BLaER1 (cell line): ENCODE measurements at regions not wholly inside any gene's neighbourhood (a gene's known extent, or its start where the extent isn't known, plus 50 kb on each side); places are given as distances from the start of the nearest gene placed in this dataset.
"Not testable (repeated sequence)": the region's sequence is repeated elsewhere in the genome, so short reads cannot be mapped to it uniquely, and the experiment has no call there.

Experiments used
- H3K27ac ChIP-seq: shearing (Covaris generic); formaldehyde crosslinking; 2 replicates; pipeline ENCODE4 v1.8.1; 2022
- H3K27me3 ChIP-seq: shearing (Covaris generic); formaldehyde crosslinking; 2 replicates; pipeline ENCODE4 v1.8.1; 2022
- H3K36me3 ChIP-seq: shearing (Covaris generic); formaldehyde crosslinking; 2 replicates; pipeline ENCODE4 v1.8.1; 2022
- H3K4me1 ChIP-seq: shearing (Covaris generic); formaldehyde crosslinking; 2 replicates; pipeline ENCODE4 v1.8.1; 2022
- H3K4me2 ChIP-seq: shearing (Covaris generic); formaldehyde crosslinking; 2 replicates; pipeline ENCODE4 v1.8.1; 2022
- H3K4me3 ChIP-seq: shearing (Covaris generic); formaldehyde crosslinking; 2 replicates; pipeline ENCODE4 v1.8.1; 2022
- H3K9ac ChIP-seq: shearing (Covaris generic); formaldehyde crosslinking; 2 replicates; pipeline ENCODE4 v1.8.1; 2022
- H3K9me3 ChIP-seq: shearing (Covaris generic); formaldehyde crosslinking; 2 replicates; pipeline ENCODE4 v1.8.1; 2022
- H4K20me1 ChIP-seq: shearing (Covaris generic); formaldehyde crosslinking; 2 replicates; pipeline ENCODE4 v1.8.1; 2022
- Cebpa-rat ChIP-seq: shearing (Covaris generic); IDR thresholded peaks from 2 replicates; pipeline ENCODE4 v1.8.1; 2022

- Histone ChIP-seq H4K20me1 (no peaks in the 10 kb centered on the region), H3K4me3 (no peak overlapping the region), H3K27me3 (no peaks in the 10 kb centered on the region), H3K9ac (no peak overlapping the region), H3K9me3 (no peaks in the 10 kb centered on the region; the same call in 1 of the 2 replicates), H3K4me2 (no peak overlapping the region), H3K27ac (no peak overlapping the region), H3K36me3 (no peaks in the 10 kb centered on the region), H3K4me1 (no peaks in the 10 kb centered on the region)
- no peak for TF ChIP-seq Cebpa-rat
Observed at GRCh38 chr6:141884850-141885249, 247.9 kb upstream of the GJE1 start.

DNA sequence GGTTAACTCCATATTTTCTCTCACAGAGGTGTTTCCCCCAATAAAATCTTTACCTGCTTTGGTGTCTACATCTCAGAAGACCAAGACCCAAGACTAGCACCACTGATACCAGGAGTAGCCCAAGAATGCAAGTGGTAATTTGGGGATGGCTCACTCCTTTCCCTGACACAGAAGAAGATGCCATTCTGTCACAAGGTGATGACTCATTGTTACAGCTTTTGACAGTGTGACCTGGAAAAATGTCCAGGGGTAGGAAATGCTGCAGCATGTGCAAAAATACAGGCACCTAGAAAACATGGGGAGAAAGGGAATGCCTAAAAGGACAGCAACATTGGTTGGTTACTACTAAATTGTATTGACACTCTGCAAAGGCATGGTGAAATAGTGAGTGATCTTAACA, 254.0 kb upstream of the GJE1 start:
- Histone ChIP-seq H3K36me3 (no peaks in the 10 kb centered on the region), H4K20me1 (no peaks in the 10 kb centered on the region), H3K4me1 (no peaks in the 10 kb centered on the region), H3K27ac (no peak overlapping the region), H3K4me2 (no peak overlapping the region), H3K4me3 (no peak overlapping the region), H3K9me3 (no peaks in the 10 kb centered on the region), H3K9ac (no peak overlapping the region), H3K27me3 (no peaks in the 10 kb centered on the region)
- no peak for TF ChIP-seq Cebpa-rat

DNA sequence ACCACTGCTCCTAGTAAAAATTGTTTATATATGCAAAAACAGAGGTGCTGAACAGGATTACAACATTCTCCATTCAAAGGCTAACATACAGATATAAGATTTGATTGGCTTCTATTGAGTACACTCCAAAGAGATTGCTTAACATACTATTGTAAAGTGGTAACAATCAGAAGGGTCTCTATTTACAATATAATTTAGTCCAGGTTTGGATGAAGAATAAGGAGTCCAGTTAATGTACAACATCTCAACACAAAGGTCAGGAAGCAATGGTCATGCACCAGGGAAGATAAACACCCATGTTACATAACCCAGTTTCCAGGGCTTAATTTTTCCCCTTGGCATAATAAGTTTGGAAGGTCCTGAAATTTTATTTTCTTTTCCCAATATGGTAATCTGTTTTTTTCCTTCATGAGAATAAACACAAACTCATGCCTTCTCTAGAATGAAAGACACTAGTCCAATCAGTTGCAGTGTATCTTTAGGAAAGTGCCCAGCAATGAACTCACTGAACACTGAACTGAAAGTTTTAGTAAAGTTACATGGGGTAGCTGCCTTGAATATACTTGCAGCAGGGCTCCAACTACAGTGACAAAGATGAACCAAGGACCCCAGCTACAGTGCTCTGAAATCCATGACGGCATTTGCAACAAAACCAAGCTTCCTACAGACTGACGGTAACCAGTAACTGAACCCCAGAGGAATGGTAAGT, 255.3 kb upstream of the GJE1 start:
- Histone ChIP-seq H3K9me3 (no peaks in the 10 kb centered on the region), H3K36me3 (no peaks in the 10 kb centered on the region), H3K4me2 (no peak overlapping the region), H3K27me3 (no peaks in the 10 kb centered on the region), H3K9ac (no peak overlapping the region), H3K4me3 (no peak overlapping the region), H4K20me1 (no peaks in the 10 kb centered on the region), H3K27ac (no peak overlapping the region), H3K4me1 (no peaks in the 10 kb centered on the region)
- no peak for TF ChIP-seq Cebpa-rat

- H3K27me3 ChIP-seq: no peaks in the 10 kb centered on the region
- TF ChIP-seq Cebpa-rat: no peak
- no peaks in the 10 kb centered on the region for H3K4me1 ChIP-seq
- H3K27ac ChIP-seq: no peak overlapping the region
- H3K36me3 ChIP-seq: no peaks in the 10 kb centered on the region
- H3K9ac ChIP-seq: no peak overlapping the region
- no peak overlapping the region for H3K4me3 ChIP-seq
- H4K20me1 ChIP-seq: no peaks in the 10 kb centered on the region
- no peak overlapping the region for H3K4me2 ChIP-seq
- H3K9me3 ChIP-seq: no peaks in the 10 kb centered on the region
Observed at GRCh38 chr6:141874930-141875602, 257.7 kb upstream of the GJE1 start.

DNA sequence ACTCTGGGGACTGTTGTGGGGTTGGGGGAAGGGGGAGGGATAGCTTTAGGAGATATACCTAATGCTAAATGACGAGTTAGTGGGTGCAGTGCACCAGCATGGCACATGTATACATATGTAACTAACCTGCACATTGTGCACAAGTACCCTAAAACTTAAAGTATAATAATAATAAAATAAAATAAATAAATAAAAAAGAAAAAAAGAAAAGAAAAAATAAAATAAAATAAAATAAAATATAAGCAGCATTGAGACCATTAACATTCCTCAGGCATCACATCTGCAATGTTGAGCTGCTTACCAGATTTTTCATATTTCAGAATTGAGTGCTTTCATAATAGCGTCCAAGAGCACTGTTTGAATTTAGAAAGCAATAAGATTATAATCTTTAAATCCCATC, 263.2 kb upstream of the GJE1 start:
- not testable (repeated sequence) for H3K9ac ChIP-seq, H3K4me2 ChIP-seq, H3K27me3 ChIP-seq, H3K4me3 ChIP-seq, H3K9me3 ChIP-seq, H3K4me1 ChIP-seq, H3K36me3 ChIP-seq, H4K20me1 ChIP-seq, H3K27ac ChIP-seq

GRCh38 chr6:141867767-141868166, 265.0 kb upstream of the GJE1 start:
- no peaks in the 10 kb centered on the region for H4K20me1 ChIP-seq
- no peak overlapping the region for H3K4me3 ChIP-seq
- H3K4me2 ChIP-seq: no peak overlapping the region
- H3K9me3 ChIP-seq: no peaks in the 10 kb centered on the region
- no peak overlapping the region for H3K9ac ChIP-seq
- H3K27me3 ChIP-seq: no peaks in the 10 kb centered on the region
- TF ChIP-seq Cebpa-rat: no peak
- H3K4me1 ChIP-seq: no peaks in the 10 kb centered on the region
- H3K36me3 ChIP-seq: no peaks in the 10 kb centered on the region
- H3K27ac ChIP-seq: no peak overlapping the region

- Histone ChIP-seq H3K4me2 (no peak overlapping the region), H3K9ac (no peak overlapping the region), H3K4me3 (no peak overlapping the region), H3K9me3 (no peaks in the 10 kb centered on the region), H3K4me1 (no peaks in the 10 kb centered on the region), H4K20me1 (no peaks in the 10 kb centered on the region), H3K27me3 (no peaks in the 10 kb centered on the region), H3K27ac (no peak overlapping the region), H3K36me3 (no peaks in the 10 kb centered on the region)
- no peak for TF ChIP-seq Cebpa-rat
Observed at GRCh38 chr6:141866731-141867497, 265.8 kb upstream of the GJE1 start.

DNA sequence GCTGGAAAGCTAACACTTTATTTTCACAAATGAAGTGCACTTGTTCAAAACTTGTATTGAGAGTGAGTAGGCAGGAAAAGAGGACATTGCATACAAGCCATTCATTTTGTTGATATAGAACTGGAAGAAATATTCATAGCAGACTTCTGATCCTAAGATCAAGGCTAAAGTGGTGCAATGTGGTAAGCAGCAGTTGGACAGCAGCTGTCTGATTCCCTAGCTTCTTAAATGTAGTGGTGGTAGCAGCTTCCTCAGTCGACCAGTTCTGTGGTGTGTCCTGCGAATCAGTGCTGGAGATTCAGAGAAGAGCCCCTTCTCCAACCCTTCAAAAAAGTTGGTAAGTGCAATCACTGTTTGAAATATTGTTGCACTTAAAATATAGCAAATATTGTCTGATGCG, 281.7 kb upstream of the GJE1 start:
- H4K20me1 ChIP-seq: no peaks in the 10 kb centered on the region
- no peak overlapping the region for H3K9ac ChIP-seq
- no peaks in the 10 kb centered on the region for H3K27me3 ChIP-seq
- no peak for TF ChIP-seq Cebpa-rat
- H3K27ac ChIP-seq: no peak overlapping the region
- H3K36me3 ChIP-seq: no peaks in the 10 kb centered on the region
- H3K4me2 ChIP-seq: no peak overlapping the region
- no peak overlapping the region for H3K4me3 ChIP-seq
- no peaks in the 10 kb centered on the region for H3K4me1 ChIP-seq
- H3K9me3 ChIP-seq: no peaks in the 10 kb centered on the region

- TF ChIP-seq Cebpa-rat: no peak
- no peaks in the 10 kb centered on the region for H3K36me3 ChIP-seq
- H3K4me3 ChIP-seq: no peak overlapping the region
- H3K27ac ChIP-seq: no peak overlapping the region
- no peaks in the 10 kb centered on the region for H3K27me3 ChIP-seq
- H3K9ac ChIP-seq: no peak overlapping the region
- H4K20me1 ChIP-seq: no peaks in the 10 kb centered on the region
- no peaks in the 10 kb centered on the region for H3K4me1 ChIP-seq
- H3K4me2 ChIP-seq: no peak overlapping the region
- H3K9me3 ChIP-seq: no peaks in the 10 kb centered on the region
Observed at GRCh38 chr6:141848029-141848890, 284.5 kb upstream of the GJE1 start.
